ENCODE measurements at regions not wholly inside any gene's neighbourhood (a gene's known extent, or its start where the extent isn't known, plus 50 kb on each side); places are given as distances from the start of the nearest gene placed in this dataset.

GRCh38 chr2:13550285-13551231 is 833.8 kb downstream of the TRIB2 start:
- TF ChIP-seq CTCF (IDR thresholded peaks at IDR 0.05) (no peak), SIN3A (IDR thresholded peaks at IDR 0.05; ENCODE audit: borderline replicate concordance, insufficient read depth, low read depth, low read length) (no peak)

All from Panc1 (cell line).